Kidney capillary endothelial cell (primary cell): ENCODE measurements at regions not wholly inside any gene's neighbourhood (a gene's known extent, or its start where the extent isn't known, plus 50 kb on each side); places are given as distances from the start of the nearest gene placed in this dataset.
"Not testable (repeated sequence)": the region's sequence is repeated elsewhere in the genome, so short reads cannot be mapped to it uniquely, and the experiment has no call there.

Experiments used
- DNase-seq: peaks from one replicate; pipeline ENCODE4 v3.0.0-alpha.2; 2018; ENCODE audit warnings: low spot score

- DNase-seq, result no peak
Observed at GRCh38 chr11:71383461-71383860, 64.7 kb downstream of the DHCR7 start.

GRCh38 chr11:71381781-71382505 lies 66.2 kb downstream of the DHCR7 start:
- no peak for DNase-seq

GRCh38 chr11:71379701-71380100 lies 68.5 kb downstream of the DHCR7 start:
- DNase-seq, result no peak

GRCh38 chr11:71373791-71374454 lies 74.3 kb downstream of the DHCR7 start:
- no peak for DNase-seq

- DNase-seq, result no peak
Observed at GRCh38 chr11:71372693-71373657, 75.2 kb downstream of the DHCR7 start.

- no peak for DNase-seq
Observed at GRCh38 chr11:71371674-71372069, 76.5 kb downstream of the DHCR7 start.

- no peak for DNase-seq
Observed at GRCh38 chr11:71370895-71371673, 77.1 kb downstream of the DHCR7 start.

GRCh38 chr11:71370020-71370747 lies 78.0 kb downstream of the DHCR7 start:
- DNase-seq, result no peak

GRCh38 chr11:71369411-71369810 lies 78.8 kb downstream of the DHCR7 start:
- DNase-seq, result no peak

GRCh38 chr11:71368966-71369365 lies 79.2 kb downstream of the DHCR7 start:
- no peak for DNase-seq

GRCh38 chr11:71367756-71368155 lies 80.4 kb downstream of the DHCR7 start:
- no peak for DNase-seq

- DNase-seq, result not testable (repeated sequence)
Observed at GRCh38 chr11:71367276-71367675, 80.9 kb downstream of the DHCR7 start.

- no peak for DNase-seq
Observed at GRCh38 chr11:71366076-71366475, 82.1 kb downstream of the DHCR7 start.

GRCh38 chr11:71365626-71366025 lies 82.6 kb downstream of the DHCR7 start:
- DNase-seq, result no peak

GRCh38 chr11:71364806-71365205 lies 83.4 kb downstream of the DHCR7 start:
- DNase-seq, result no peak

GRCh38 chr11:71364176-71364671 lies 84.0 kb downstream of the DHCR7 start:
- no peak for DNase-seq

- no peak for DNase-seq
Observed at GRCh38 chr11:71363721-71364120, 84.5 kb downstream of the DHCR7 start.

GRCh38 chr11:71358963-71359567 lies 89.1 kb downstream of the DHCR7 start:
- no peak for DNase-seq

GRCh38 chr11:71358122-71358728 lies 90.0 kb downstream of the DHCR7 start:
- no peak for DNase-seq

GRCh38 chr11:71357414-71357813 lies 90.8 kb downstream of the DHCR7 start:
- no peak for DNase-seq
